ENCODE measurements at regions not wholly inside any gene's neighbourhood (a gene's known extent, or its start where the extent isn't known, plus 50 kb on each side); places are given as distances from the start of the nearest gene placed in this dataset.

- DNase-seq (no peak), ATAC-seq (replicated peaks in 1 of 2) (no peak)
- no peaks in the 10 kb centered on the region for H3K36me3 Mint-ChIP-seq (ENCODE audit: insufficient read depth in 2 of 2)
- no peak overlapping the region for H3K4me3 Mint-ChIP-seq
- no peak overlapping the region for H3K27ac Mint-ChIP-seq
- no peaks in the 10 kb centered on the region for H3K27me3 Mint-ChIP-seq (ENCODE audit: low read depth)
- peaks cover 0 to 2% of the 10 kb centered on the region in 2 donors for H3K9me3 Mint-ChIP-seq
- no peaks in the 10 kb centered on the region for H3K4me1 Mint-ChIP-seq (ENCODE audit: low read depth)
These were observed 156.6 kb upstream of the LHCGR start for GRCh38 chr2:48912110-48912509.

GRCh38 chr2:48910961-48911360 lies 155.4 kb upstream of the LHCGR start:
- Mint-ChIP-seq H3K4me3 (no peak overlapping the region), H3K36me3 (ENCODE audit: insufficient read depth in 2 of 2) (no peaks in the 10 kb centered on the region), H3K4me1 (ENCODE audit: low read depth) (no peaks in the 10 kb centered on the region), H3K9me3 (peaks cover 0 to 2% of the 10 kb centered on the region in 2 donors), H3K27ac (no peak overlapping the region), H3K27me3 (ENCODE audit: low read depth) (no peaks in the 10 kb centered on the region)
- DNase-seq, result no peak
- ATAC-seq (replicated peaks in 1 of 2), result no peak

- Mint-ChIP-seq H3K27ac (no peak overlapping the region), H3K36me3 (ENCODE audit: insufficient read depth in 2 of 2) (no peaks in the 10 kb centered on the region), H3K9me3 (peaks cover 0 to 2% of the 10 kb centered on the region in 2 donors), H3K4me3 (no peak overlapping the region), H3K4me1 (ENCODE audit: low read depth) (no peaks in the 10 kb centered on the region), H3K27me3 (ENCODE audit: low read depth) (no peaks in the 10 kb centered on the region)
- DNase-seq (no peak), ATAC-seq (replicated peaks in 1 of 2) (no peak)
These were observed 151.1 kb upstream of the LHCGR start for GRCh38 chr2:48906633-48907032.

- H3K27ac Mint-ChIP-seq, result no peak overlapping the region
- DNase-seq (no peak), ATAC-seq (replicated peaks in 1 of 2) (no peak)
- H3K36me3 Mint-ChIP-seq (ENCODE audit: insufficient read depth in 2 of 2), result no peaks in the 10 kb centered on the region
- no peaks in the 10 kb centered on the region for H3K27me3 Mint-ChIP-seq (ENCODE audit: low read depth)
- H3K4me1 Mint-ChIP-seq (ENCODE audit: low read depth), result no peaks in the 10 kb centered on the region
- peaks cover 0 to 2% of the 10 kb centered on the region in 2 donors for H3K9me3 Mint-ChIP-seq
- H3K4me3 Mint-ChIP-seq, result no peak overlapping the region
These were observed 150.2 kb upstream of the LHCGR start for GRCh38 chr2:48905696-48906095.

GRCh38 chr2:48902521-48902920 lies 147.0 kb upstream of the LHCGR start:
- Mint-ChIP-seq H3K27me3 (ENCODE audit: low read depth) (no peaks in the 10 kb centered on the region), H3K4me1 (ENCODE audit: low read depth) (no peaks in the 10 kb centered on the region), H3K9me3 (no peaks in the 10 kb centered on the region), H3K36me3 (ENCODE audit: insufficient read depth in 2 of 2) (no peaks in the 10 kb centered on the region), H3K4me3 (no peak overlapping the region), H3K27ac (no peak overlapping the region)
- DNase-seq (no peak), ATAC-seq (replicated peaks in 1 of 2) (no peak)

- Mint-ChIP-seq H3K4me3 (no peak overlapping the region), H3K27me3 (ENCODE audit: low read depth) (no peaks in the 10 kb centered on the region), H3K27ac (no peak overlapping the region), H3K36me3 (ENCODE audit: insufficient read depth in 2 of 2) (no peaks in the 10 kb centered on the region), H3K4me1 (ENCODE audit: low read depth) (no peaks in the 10 kb centered on the region), H3K9me3 (no peaks in the 10 kb centered on the region)
- DNase-seq (no peak), ATAC-seq (replicated peaks in 1 of 2) (no peak)
These were observed 145.9 kb upstream of the LHCGR start for GRCh38 chr2:48901416-48901815.

- Mint-ChIP-seq H3K27me3 (ENCODE audit: low read depth) (no peaks in the 10 kb centered on the region), H3K9me3 (no peaks in the 10 kb centered on the region), H3K36me3 (ENCODE audit: insufficient read depth in 2 of 2) (no peaks in the 10 kb centered on the region), H3K4me1 (ENCODE audit: low read depth) (no peaks in the 10 kb centered on the region), H3K4me3 (no peak overlapping the region), H3K27ac (no peak overlapping the region)
- DNase-seq (no peak), ATAC-seq (replicated peaks in 1 of 2) (no peak)
These were observed 145.5 kb upstream of the LHCGR start for GRCh38 chr2:48901015-48901343.

- DNase-seq (no peak), ATAC-seq (replicated peaks in 1 of 2) (no peak)
- H3K36me3 Mint-ChIP-seq (ENCODE audit: insufficient read depth in 2 of 2), result no peaks in the 10 kb centered on the region
- H3K27ac Mint-ChIP-seq, result no peak overlapping the region
- H3K9me3 Mint-ChIP-seq, result no peaks in the 10 kb centered on the region
- no peaks in the 10 kb centered on the region for H3K4me1 Mint-ChIP-seq (ENCODE audit: low read depth)
- H3K27me3 Mint-ChIP-seq (ENCODE audit: low read depth), result no peaks in the 10 kb centered on the region
- no peak overlapping the region for H3K4me3 Mint-ChIP-seq
These were observed 144.9 kb upstream of the LHCGR start for GRCh38 chr2:48900321-48901014.

- Mint-ChIP-seq H3K27ac (no peak overlapping the region), H3K4me3 (no peak overlapping the region), H3K27me3 (ENCODE audit: low read depth) (no peaks in the 10 kb centered on the region), H3K9me3 (no peaks in the 10 kb centered on the region), H3K4me1 (ENCODE audit: low read depth) (no peaks in the 10 kb centered on the region), H3K36me3 (ENCODE audit: insufficient read depth in 2 of 2) (no peaks in the 10 kb centered on the region)
- ATAC-seq (replicated peaks in 1 of 2), result no peak
- no peak for DNase-seq
These were observed 141.3 kb upstream of the LHCGR start for GRCh38 chr2:48896870-48897269.

- no peaks in the 10 kb centered on the region for H3K36me3 Mint-ChIP-seq (ENCODE audit: insufficient read depth in 2 of 2)
- no peak overlapping the region for H3K27ac Mint-ChIP-seq
- no peaks in the 10 kb centered on the region for H3K27me3 Mint-ChIP-seq (ENCODE audit: low read depth)
- no peak overlapping the region for H3K4me3 Mint-ChIP-seq
- no peaks in the 10 kb centered on the region for H3K4me1 Mint-ChIP-seq (ENCODE audit: low read depth)
- ATAC-seq (replicated peaks in 1 of 2) (no peak), DNase-seq (no peak)
- peaks cover under 1% of the 10 kb centered on the region in 2 donors for H3K9me3 Mint-ChIP-seq
These were observed 135.1 kb upstream of the LHCGR start for GRCh38 chr2:48890454-48891131.

- Mint-ChIP-seq H3K36me3 (ENCODE audit: insufficient read depth in 2 of 2) (no peaks in the 10 kb centered on the region), H3K4me1 (ENCODE audit: low read depth) (no peaks in the 10 kb centered on the region), H3K27me3 (ENCODE audit: low read depth) (no peaks in the 10 kb centered on the region), H3K4me3 (no peak overlapping the region), H3K27ac (no peak overlapping the region), H3K9me3 (peaks cover 3 to 4% of the 10 kb centered on the region in 2 donors)
- DNase-seq (no peak), ATAC-seq (replicated peaks in 1 of 2) (no peak)
These were observed 132.5 kb upstream of the LHCGR start for GRCh38 chr2:48888066-48888465.

- H3K36me3 Mint-ChIP-seq (ENCODE audit: insufficient read depth in 2 of 2), result no peaks in the 10 kb centered on the region
- H3K27me3 Mint-ChIP-seq (ENCODE audit: low read depth), result no peaks in the 10 kb centered on the region
- ATAC-seq (replicated peaks in 1 of 2) (no peak), DNase-seq (no peak)
- no peaks in the 10 kb centered on the region for H3K4me1 Mint-ChIP-seq (ENCODE audit: low read depth)
- no peak overlapping the region for H3K27ac Mint-ChIP-seq
- H3K4me3 Mint-ChIP-seq, result no peak overlapping the region
- peaks cover 3 to 4% of the 10 kb centered on the region in 2 donors for H3K9me3 Mint-ChIP-seq
These were observed 131.4 kb upstream of the LHCGR start for GRCh38 chr2:48886919-48887318.

GRCh38 chr2:48885841-48886240 lies 130.3 kb upstream of the LHCGR start:
- no peak overlapping the region for H3K4me3 Mint-ChIP-seq
- no peaks in the 10 kb centered on the region for H3K36me3 Mint-ChIP-seq (ENCODE audit: insufficient read depth in 2 of 2)
- H3K4me1 Mint-ChIP-seq (ENCODE audit: low read depth), result no peaks in the 10 kb centered on the region
- DNase-seq (no peak), ATAC-seq (replicated peaks in 1 of 2) (no peak)
- H3K27me3 Mint-ChIP-seq (ENCODE audit: low read depth), result no peaks in the 10 kb centered on the region
- H3K9me3 Mint-ChIP-seq, result peaks cover 3 to 4% of the 10 kb centered on the region in 2 donors
- H3K27ac Mint-ChIP-seq, result no peak overlapping the region

GRCh38 chr2:48883661-48884060 lies 128.1 kb upstream of the LHCGR start:
- Mint-ChIP-seq H3K36me3 (ENCODE audit: insufficient read depth in 2 of 2) (no peaks in the 10 kb centered on the region), H3K27me3 (ENCODE audit: low read depth) (no peaks in the 10 kb centered on the region), H3K4me1 (ENCODE audit: low read depth) (no peaks in the 10 kb centered on the region), H3K4me3 (no peak overlapping the region), H3K9me3 (peaks cover 3 to 4% of the 10 kb centered on the region in 2 donors), H3K27ac (no peak overlapping the region)
- no peak for DNase-seq
- no peak for ATAC-seq (replicated peaks in 1 of 2)

Data from activated T-cell treated with anti-CD3 and anti-CD28 coated beads, Interleukin-2, amount 50 U/mL, for 72 hours (primary cell).